ENCODE measurements at regions not wholly inside any gene's neighbourhood (a gene's known extent, or its start where the extent isn't known, plus 50 kb on each side); places are given as distances from the start of the nearest gene placed in this dataset.

DNA sequence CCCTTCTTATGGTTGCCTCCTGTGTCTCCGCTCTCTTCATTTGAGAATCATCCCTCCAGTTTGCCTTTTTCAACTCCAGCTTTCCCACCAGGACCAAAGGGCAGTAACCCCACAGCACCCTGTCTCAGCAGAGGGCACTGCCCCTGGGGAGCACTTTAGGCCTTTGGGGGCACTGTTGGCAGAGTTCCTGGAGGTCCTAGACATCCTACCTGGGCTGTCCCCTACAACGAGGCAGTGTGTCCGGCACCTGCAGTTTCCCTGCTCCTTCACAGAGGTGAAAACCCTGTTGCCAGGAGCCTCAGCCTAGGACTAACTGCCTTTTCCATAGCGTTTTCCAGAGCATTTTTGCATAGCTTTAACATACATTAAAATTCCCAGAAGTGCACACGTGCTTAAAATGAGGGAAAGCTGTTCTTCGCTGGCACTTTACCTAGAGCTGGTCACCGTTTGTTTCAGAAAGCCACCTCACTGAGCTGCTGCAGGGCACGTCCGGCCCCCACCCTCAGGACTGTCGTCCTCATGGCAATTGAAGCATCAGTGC is 234.9 kb downstream of the TEX29 start:
- no peak for DNase-seq (ENCODE audit: low read depth in 2 of 2)

DNA sequence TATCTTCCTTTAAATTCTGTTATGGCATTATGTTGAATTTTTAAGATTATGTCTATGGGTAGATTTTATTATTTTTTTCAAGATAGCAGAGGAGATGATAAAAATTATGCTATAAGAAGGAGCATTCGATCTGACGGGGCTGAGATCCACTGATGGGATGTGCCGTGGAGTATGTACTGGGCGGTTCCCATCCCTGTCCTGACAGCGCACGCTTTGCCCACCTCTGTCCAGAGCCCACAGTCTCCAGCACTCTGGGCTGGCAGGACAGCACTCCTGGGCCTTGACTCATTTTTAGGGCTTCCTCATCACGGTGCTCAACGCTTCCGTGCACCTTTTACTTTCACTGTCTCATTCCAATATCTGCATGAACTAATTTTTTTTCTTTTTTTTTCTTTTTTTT is 235.5 kb downstream of the TEX29 start:
- no peak for DNase-seq (ENCODE audit: low read depth in 2 of 2)

DNA sequence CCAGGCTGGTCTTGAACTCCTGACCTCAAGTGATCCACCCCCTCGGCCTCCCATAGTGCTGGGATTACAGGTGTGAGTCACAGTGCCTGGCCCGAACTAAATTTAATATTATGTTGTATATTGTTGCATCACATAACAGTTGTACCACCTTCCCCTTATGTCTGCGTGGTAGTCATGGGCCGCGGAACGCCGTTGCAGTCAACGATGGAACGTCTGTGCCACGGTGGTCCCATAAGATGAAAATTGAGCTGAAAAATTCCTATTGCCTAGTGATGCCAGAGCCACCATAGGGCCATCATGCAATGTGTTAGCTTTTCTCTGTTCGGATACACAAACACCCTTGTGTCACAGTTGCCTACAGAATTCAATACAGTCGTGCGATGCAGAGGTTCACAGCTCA is 236.1 kb downstream of the TEX29 start:
- no peak for DNase-seq (ENCODE audit: low read depth in 2 of 2)

DNA sequence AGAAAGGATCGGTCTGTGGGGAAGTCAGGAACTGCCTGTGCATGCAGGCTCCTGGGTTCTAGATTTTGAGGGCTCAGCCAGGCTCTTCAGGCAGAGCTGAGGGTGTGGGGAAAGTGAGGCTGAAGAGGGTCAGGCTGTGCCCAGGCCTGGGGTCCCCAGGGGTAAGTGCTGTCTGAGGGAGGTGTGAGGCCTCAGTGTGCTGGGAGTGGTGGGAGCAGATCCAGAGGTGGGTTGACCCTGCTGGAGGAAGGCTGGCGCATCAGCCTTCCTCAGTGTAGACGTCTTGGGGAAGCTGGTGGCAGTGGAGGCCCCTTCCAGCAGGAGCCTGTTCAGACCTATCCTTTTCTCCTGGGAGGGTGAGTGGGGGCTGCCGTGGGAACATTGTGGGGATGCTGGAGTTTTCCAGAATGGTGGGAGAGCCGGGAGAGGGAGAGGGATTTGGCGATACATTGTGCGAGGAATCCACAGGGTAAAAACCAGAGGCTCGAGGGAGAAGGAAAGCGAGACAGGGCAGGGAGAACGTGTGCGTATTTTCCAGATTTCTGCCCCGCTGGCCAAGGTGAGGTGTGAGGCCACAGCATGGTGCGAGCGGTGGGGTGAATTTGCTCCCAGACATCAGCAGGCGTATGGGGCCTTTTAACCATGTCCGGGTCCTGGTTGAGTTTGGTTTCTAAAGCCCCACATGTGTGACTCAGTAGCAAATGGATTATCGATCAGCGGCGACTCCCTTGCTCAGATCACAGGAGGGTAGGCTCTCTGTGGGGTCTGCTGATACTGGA is 237.7 kb downstream of the TEX29 start:
- no peak for DNase-seq (ENCODE audit: low read depth in 2 of 2)

DNA sequence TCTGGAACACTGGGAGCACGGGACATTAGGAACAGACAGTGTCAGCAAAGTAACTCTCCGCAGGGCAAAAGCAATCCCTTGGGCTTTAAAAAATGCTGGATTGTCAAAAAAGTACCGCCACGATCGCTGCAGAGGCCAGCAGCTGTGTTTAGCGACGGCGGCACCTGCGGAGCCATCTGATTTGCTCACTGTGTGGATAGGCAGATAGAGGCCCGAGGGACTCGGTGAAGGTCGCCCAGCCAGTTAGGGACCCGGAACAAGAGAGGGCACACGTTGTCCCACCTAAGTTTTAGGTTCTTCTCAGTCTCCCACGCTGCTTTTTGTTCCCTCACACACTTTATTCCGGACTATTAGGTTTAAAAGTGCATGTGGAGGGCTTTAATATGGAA is 238.3 kb downstream of the TEX29 start:
- DNase-seq (ENCODE audit: low read depth in 2 of 2) = no peak

DNA sequence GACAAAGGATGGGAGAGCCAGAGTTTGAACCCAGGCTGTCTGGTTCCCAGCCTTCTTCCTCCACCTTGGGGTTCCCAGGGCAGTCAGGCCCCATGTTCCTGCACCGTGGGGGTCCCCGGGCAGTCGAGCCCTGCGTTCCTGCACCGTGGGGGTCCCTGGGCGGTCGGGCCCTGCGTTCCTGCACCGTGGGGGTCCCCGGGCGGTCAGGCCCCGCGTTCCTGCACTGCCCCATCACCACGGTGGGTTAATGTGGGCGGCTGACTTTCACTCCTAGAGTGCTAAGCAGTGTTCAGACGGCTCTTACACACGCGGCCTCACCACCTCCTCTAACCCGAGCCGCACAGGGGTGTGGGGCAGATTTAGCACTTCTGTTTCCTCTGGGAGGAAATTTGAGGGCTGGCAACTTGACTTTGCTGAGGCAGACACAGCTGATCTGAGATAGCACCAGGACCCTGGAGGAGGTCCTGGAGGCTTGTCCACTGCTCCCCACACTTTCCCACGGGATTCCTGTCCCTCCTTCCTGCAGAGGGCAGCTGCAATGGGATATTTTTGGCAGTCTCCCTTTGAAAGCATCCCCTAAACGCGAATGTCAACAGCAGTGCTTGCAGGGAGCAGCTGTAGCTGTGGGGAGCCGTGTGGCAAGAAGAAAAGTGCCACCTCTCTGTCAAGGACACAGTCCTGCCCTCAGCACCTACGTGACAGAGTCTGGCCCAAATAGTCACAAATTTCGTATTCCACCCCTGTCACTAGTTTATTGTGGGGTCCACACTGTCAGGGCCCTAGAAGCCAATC is 239.4 kb downstream of the TEX29 start:
- DNase-seq (ENCODE audit: low read depth in 2 of 2) = no peak

DNA sequence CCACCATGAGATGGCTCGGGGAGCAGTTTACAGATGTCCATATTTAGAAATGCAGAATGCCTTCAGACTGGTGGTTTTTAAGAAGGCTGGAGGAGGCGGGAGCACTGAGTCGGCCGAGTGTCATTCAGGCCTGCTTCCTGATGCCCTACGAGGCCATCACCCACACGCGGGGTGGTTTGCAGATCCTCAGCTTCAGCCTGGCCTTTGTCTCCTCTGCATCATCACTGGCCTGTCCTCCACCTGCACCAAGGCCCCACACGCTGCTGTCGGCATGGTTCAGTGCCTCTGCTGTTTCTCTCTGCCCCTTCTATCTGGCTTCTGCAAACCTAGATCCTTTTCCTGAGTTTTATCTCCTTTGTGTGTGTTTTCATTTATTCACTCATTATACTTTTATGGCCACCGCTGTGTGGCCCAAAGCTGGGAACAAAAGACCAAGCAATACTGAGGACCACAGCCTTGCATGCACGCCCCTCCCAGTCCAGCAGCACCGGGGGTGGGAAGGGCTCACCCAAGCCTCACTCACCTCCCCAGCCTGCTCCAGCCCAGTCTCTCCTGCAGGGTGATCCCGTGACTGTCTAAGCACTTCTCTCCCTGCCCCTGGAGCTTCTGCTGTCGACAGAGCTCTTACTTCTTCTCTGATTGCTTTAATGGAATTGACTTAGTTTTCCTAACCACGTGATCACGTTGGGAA is 240.8 kb downstream of the TEX29 start:
- DNase-seq (ENCODE audit: low read depth in 2 of 2) = no peak

DNA sequence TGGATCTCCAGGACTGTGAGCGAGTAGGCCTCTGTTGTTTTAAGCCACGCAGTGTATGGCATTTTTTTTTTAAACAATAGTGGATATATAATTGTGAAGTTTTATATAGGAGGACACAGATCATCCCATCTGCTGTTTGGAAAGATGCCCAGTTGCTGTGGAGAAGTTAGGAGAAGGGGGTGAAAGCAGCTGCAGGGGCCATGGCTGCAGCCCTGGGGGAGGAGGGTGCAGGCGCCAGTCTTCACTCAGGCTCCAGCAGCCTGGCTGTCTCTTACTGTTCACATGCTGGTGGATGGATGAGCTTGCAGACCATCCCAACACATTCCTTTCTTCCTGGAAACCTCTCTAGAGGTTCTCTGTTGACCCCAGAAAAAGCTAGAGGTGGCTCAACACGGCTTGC is 242.3 kb downstream of the TEX29 start:
- DNase-seq (ENCODE audit: low read depth in 2 of 2) = no peak

DNA sequence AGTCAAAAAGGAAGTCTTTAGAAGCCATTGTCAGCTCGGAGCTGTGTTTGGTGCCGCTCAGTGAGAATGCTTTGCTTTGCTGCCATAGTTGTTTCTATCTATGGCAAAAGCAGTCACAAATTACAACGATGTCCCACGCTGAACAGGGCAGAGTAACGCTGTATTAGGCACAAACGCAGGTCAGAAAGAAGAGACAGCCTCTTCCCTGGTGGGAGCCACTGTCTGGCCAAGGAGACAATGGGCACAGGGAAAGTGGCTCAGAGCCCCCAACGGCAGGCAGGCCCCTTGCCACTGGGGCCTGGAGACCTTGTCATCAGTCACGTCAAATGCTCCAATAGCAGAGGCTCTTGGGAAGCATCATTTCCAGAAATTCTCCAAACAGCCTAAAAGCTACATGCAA is 244.2 kb downstream of the TEX29 start:
- DNase-seq (ENCODE audit: low read depth in 2 of 2) = no peak

DNA sequence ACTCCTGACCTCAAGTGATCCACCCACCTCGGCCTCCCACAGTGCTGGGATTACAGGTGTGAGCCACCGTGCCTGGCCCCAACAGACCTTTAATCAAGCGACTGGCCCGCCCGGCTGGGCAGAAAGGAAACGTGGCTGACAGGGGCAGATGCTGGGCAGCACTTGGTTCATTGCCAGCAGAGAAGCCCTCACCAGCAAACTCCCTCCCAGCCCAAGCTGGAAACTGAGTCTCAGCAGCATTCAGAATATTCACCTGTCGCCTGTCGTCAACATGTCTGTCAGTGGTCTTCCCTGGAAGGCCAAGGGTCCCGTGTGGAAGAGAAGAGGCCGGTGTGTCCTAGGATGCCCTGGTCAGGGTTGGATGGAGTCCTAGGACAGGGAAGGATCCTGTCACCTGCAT is 245.0 kb downstream of the TEX29 start:
- no peak for DNase-seq (ENCODE audit: low read depth in 2 of 2)

DNA sequence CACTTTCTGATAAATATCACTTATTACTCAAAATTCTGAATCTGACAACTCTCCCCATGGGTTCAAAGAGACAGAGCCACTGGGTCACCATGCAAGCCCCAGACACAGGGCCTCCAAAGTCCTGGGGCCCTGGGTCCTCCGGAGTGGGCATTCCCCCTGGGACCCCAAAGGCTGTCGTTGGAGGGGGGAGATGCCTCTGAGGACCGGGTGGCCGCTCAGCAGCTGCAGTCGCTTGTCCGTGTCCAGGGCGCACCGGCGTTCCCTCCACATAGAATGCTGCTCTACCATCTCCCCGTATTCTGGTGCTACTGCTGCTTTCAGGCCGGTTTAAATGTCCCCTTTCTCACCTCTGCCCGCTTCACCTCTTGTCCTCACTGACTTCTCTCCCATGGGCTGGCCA is 246.1 kb downstream of the TEX29 start:
- no peak for DNase-seq (ENCODE audit: low read depth in 2 of 2)

DNA sequence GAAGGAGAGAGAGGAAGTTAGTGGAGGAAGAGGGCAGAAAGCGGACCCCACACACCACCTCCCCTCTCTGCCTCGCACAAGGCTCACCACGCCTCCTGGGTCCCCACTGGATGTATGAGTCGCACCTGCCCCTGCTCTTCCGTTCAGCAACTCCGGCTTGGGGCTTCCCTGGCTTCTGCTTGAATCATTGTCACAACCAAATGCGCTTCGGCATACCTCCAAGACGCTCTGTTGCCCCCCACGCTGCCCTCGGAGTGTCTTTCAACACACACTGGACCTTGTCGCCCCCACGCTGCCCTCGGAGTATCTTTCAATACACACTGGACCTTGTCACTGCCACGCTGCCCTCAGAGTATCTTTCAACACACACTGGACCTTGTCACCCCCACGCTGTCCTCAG is 247.2 kb downstream of the TEX29 start:
- DNase-seq (ENCODE audit: low read depth in 2 of 2) = no peak

DNA sequence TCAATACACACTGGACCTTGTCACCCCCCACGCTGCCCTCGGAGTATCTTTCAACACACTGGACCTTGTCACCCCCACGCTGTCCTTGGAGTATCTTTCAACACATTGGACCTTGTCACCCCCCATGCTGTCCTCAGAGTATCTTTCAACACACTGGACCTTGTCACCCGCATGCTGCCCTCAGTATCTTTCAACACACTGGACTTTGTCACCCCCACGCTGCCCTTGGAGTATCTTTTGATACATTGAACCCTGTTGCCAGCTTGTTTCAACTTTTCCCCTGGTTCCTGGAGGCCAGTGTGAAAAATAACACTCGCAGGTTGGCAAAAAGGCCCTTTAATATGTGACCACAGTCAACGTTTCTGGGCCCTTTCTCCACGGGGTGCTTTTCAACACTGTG is 247.8 kb downstream of the TEX29 start:
- DNase-seq (ENCODE audit: low read depth in 2 of 2) = no peak

DNA sequence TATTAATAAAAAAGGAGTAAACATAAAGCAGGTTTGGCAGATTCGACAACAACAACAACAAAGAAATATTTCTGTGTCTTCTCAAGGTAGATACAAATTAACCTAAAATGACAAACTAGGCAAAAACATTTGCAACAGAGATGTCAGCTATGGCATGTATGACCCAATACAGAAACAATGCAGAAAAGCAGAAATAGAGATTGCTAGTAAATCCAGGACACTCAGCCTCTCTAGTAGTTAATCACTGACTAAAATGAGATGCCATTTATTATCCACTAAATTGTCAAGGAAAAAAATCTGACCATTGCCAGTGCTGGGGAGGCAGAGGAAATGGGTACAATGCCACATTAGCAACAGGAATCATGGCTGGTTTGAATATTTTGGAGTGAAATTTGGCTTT is 250.5 kb downstream of the TEX29 start:
- DNase-seq (ENCODE audit: low read depth in 2 of 2) = no peak

DNA sequence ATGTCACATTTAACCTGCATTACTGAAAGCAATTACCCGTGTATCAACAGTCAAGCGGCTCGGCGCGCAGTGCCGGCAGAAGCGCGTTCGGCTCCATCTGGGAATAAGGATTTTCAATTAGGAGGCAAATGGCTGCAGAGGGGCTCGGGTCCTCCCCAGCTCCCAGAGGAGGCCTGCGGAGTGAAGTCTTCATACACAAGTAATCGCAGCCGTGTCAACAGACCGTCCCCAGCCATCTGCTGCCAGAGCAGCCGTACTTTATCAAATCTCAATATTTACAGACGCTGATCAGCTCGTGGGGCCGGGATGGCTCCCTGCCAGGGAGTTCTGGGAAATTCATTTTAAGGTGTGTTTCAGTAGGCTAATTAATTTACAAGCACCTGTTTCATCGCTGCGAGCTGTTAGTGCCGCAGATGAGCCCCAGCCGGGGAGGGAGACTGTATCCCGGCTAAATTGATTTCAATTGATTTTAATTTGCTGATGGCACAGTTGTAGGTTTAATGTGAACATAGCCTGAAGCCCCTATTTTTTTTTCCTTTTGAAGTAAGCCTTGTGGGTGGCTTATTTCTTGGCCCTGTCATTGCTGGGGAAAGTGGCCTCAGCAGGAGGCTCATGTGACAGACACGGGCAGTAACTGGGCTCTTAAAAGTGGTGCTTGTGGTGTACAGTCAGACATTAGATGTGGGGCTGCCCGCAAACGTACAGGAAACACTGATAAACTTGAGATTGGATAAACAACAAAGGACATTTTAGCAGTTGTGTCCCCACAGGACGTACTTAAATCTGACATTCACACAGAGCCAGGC is 252.7 kb downstream of the TEX29 start:
- DNase-seq (ENCODE audit: low read depth in 2 of 2) = no peak

DNA sequence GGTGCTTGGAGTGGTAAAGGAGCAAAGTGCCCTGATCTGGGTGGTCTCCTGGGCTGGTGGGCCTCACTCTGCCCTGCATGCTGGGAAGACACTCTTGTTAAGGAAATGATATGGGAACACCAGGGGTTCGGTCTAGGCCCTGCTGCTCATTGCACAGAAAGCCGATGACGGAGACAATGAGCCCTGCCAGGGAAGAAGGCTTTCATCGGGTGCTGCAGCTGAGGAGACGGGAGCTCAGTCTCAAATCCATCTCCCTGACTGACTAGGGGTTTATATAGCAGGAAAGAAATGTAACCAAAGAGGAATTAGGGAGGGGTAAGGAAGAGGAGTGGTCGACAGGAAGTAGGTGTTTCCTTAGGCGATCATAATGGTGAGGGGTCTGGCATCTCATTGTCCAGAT is 253.4 kb downstream of the TEX29 start:
- DNase-seq (ENCODE audit: low read depth in 2 of 2) = no peak

DNA sequence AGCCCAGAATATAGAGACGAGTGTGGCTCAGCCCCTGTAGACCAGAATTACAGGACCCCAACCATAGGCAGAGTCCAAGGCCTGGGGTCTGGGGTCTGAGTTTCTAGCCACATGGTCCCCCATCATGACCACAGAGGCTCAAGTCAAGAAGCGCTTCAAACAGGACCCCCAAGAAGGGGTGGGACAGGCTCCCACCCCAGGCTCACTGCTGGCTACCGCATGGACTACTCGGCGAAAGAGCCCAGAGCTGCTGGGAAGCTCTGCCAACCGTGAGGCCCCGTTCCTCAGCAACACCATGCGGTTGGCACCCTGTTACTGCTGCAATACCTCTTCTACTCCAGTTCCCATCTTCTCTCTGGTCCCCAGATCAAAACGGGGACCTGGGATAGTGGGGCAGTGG is 254.8 kb downstream of the TEX29 start:
- no peak for DNase-seq (ENCODE audit: low read depth in 2 of 2)

DNA sequence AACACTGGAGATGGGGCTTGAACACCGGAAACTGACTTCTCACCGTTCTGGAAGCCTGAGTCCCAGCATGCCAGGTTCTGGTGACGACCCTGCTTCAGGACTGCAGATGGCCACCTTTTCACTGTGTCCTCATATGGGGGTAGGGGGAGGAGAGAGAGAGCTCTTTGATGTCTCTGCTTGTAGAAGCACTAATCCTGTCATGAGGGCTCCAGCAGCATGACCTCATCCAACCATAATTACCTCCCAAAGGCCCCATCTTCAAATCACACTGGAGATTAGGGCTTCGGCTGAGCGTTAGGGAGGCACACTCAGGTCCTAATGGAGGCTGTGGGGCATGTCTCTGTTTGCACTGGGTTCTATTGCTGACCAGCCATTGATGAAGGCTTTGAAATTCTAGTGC is 255.3 kb downstream of the TEX29 start:
- no peak for DNase-seq (ENCODE audit: low read depth in 2 of 2)

DNA sequence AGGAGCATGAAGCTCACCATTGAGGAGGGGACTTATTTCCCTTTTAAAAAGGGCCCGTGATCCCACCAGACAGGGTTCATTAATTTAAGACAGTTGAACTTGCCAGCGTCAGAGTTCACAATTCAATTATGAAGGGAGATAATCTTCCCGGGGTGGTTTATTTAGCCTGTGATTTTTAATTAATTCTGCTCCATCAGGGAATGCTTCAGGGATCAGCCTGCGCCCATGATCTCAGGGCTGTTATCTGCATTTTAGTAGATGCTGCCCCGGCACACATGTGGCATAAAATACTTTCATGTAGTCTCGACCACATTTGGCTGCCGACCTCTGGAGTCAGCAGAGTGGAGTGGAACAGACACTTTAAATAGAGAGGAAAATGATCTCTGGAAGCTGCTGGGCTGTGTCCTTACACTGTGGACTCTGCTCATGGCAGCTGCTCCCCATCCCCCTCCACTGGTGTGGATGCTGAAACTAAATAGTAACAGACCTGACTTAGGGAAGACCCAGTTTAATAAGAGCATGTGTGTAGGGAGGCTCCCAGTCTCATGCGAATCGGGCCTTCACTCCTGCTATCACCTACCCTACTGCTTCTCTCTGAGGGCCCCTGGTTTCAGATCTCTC is 256.9 kb downstream of the TEX29 start:
- DNase-seq (ENCODE audit: low read depth in 2 of 2) = no peak

DNA sequence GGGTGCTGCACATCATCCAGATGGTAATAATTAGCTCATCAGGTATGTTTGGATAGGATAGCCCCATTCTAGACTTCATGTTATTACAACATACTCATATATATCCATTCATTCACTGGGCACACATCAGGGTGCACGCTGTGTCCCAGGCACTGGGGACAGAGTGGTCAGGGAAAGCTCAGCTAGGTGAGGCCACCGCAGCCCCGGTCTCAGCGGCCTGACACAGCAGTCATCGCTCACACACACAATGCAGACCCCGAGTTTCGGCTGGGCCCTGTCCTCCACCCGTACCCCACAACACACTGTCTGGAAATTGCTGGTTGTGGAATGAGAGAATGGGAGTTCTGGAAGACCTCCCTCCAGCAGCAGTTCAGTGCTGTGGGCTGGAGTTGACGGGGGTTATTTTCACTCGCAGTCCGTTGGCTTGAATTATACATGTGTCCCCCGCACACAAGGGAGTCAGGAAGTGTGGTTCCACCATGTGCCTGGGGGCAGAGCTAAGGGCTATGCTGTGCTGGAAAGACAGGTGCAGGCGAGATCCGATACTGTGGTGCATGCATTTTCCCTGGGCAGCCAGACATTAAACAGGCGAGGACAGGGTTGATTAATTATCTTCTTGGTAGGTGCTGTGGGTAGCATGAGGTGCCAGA is 257.6 kb downstream of the TEX29 start:
- no peak for DNase-seq (ENCODE audit: low read depth in 2 of 2)
